ENCODE measurements at regions not wholly inside any gene's neighbourhood (a gene's known extent, or its start where the extent isn't known, plus 50 kb on each side); places are given as distances from the start of the nearest gene placed in this dataset.

DNA sequence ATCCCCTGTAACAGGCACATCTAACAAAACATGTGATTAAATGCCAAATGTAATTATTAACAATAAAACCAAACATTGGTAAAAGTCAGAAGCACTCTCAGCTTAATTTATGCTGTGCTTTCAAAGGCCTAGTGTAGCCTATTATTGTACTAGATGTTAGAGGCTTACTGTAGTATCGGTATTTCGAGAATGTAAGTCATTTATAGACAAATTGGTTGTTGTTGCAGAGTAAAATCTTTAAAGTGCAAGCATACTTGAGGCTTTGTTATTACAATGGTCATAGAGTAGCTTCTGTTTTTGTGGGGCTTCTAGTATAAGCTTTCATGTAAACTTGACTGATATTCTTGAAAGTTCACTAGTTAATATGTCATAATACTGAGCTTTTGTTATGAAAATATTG is 965.8 kb downstream of the PLA2G4A start:
- Mint-ChIP-seq H3K27me3 (no peaks in the 10 kb centered on the region), H3K36me3 (ENCODE audit: low read depth) (no peaks in the 10 kb centered on the region), H3K27ac (no peak overlapping the region), H3K9me3 (peaks cover 8% of the 10 kb centered on the region), H3K4me3 (no peak overlapping the region), H3K4me1 (ENCODE audit: low read depth) (no peaks in the 10 kb centered on the region)
- Histone ChIP-seq H3K4me3 (ENCODE audit: low read length) (no peak overlapping the region), H3K27me3 (ENCODE audit: control insufficient read depth in 1 of 2, insufficient read depth in 2 of 2, low read length in 2 of 2) (no peaks in the 10 kb centered on the region), H3K36me3 (ENCODE audit: insufficient read depth, low read length) (no peaks in the 10 kb centered on the region), H3K9me3 (ENCODE audit: control insufficient read depth in 1 of 2, insufficient read depth in 1 of 2, low read length in 2 of 2) (peaks cover 0 to 4% of the 10 kb centered on the region in 2 experiments), H3K4me1 (ENCODE audit: insufficient read depth, low read length) (no peaks in the 10 kb centered on the region), H3K27ac (ENCODE audit: low read depth in 1 of 2, low read length in 2 of 2) (no peak overlapping the region)
- no peak for DNase-seq
- intact Hi-C loops (cut with DNase I, micrococcal nuclease): no loop called here
- ATAC-seq (ENCODE audit: poor library complexity): no peak
- TF ChIP-seq, protein P1, sequence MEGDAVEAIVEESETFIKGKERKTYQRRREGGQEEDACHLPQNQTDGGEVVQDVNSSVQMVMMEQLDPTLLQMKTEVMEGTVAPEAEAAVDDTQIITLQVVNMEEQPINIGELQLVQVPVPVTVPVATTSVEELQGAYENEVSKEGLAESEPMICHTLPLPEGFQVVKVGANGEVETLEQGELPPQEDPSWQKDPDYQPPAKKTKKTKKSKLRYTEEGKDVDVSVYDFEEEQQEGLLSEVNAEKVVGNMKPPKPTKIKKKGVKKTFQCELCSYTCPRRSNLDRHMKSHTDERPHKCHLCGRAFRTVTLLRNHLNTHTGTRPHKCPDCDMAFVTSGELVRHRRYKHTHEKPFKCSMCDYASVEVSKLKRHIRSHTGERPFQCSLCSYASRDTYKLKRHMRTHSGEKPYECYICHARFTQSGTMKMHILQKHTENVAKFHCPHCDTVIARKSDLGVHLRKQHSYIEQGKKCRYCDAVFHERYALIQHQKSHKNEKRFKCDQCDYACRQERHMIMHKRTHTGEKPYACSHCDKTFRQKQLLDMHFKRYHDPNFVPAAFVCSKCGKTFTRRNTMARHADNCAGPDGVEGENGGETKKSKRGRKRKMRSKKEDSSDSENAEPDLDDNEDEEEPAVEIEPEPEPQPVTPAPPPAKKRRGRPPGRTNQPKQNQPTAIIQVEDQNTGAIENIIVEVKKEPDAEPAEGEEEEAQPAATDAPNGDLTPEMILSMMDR (IDR thresholded peaks at IDR 0.05): no peak
- ChIA-PET POLR2A (no interaction called here), CTCF (no interaction called here)

DNA sequence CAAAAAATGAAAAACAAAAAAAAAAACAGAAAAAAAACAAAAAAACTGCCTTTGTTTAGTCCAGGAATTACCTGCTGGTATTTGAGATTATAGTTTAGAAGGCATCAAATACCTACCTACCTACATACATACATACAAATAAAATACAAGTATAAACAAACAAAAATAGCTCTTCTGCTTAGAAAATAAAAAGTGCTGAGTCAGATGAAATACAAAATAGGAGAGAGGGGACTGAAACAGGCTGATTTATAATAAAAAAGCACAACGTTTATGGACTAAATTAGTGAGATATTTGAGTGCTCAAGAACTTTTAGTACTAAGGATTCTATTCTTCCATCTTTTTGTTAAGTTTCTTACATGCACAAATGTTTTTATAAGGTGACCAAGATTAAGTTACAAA is 980.8 kb downstream of the PLA2G4A start:
- no peak overlapping the region for H3K4me3 Mint-ChIP-seq
- ATAC-seq (ENCODE audit: poor library complexity): no peak
- POLR2A ChIA-PET: no interaction called here

DNA sequence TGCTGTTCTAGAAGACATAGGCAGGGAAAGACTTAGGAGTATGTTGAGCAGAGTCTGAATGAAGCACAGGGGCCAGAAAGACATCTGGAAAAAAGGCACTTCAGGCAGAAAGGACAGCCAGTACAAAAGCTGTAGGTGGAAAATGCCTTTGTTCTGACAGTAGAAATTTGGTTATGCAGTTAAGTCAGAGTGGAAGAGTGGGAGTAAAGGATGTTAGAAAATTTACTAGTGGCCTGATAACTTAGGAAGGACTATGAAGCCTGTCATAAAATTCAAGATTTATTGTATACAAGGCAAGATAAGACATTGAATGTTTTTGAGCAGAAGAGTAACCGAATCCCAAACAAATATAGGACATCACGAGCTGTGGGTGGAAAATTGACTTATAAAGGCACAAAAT is 987.9 kb downstream of the PLA2G4A start:
- no peaks in the 10 kb centered on the region for H3K27me3 Mint-ChIP-seq
- H3K9me3 Mint-ChIP-seq: peaks cover 14% of the 10 kb centered on the region
- H3K27ac Mint-ChIP-seq: no peak overlapping the region
- Histone ChIP-seq H3K36me3 (ENCODE audit: insufficient read depth, low read length) (no peaks in the 10 kb centered on the region), H3K27ac (ENCODE audit: low read depth in 1 of 2, low read length in 2 of 2) (no peak overlapping the region), H3K9me3 (ENCODE audit: control insufficient read depth in 1 of 2, insufficient read depth in 1 of 2, low read length in 2 of 2) (peaks cover 0 to 8% of the 10 kb centered on the region in 2 experiments), H3K4me3 (ENCODE audit: low read length) (no peak overlapping the region), H3K4me1 (ENCODE audit: insufficient read depth, low read length) (no peaks in the 10 kb centered on the region), H3K27me3 (ENCODE audit: control insufficient read depth in 1 of 2, insufficient read depth in 2 of 2, low read length in 2 of 2) (no peaks in the 10 kb centered on the region)
- H3K4me3 Mint-ChIP-seq: no peak overlapping the region
- intact Hi-C loops (cut with DNase I, micrococcal nuclease): no loop called here
- H3K4me1 Mint-ChIP-seq (ENCODE audit: low read depth): no peaks in the 10 kb centered on the region
- H3K36me3 Mint-ChIP-seq (ENCODE audit: low read depth): no peaks in the 10 kb centered on the region
- ATAC-seq (ENCODE audit: poor library complexity): no peak
- ChIA-PET CTCF (no interaction called here), POLR2A (no interaction called here)
- no peak for DNase-seq
- TF ChIP-seq, protein P1 (IDR thresholded peaks at IDR 0.05): no peak

More for the DNA sequence above, 980.8 kb downstream of the PLA2G4A start:
- TF ChIP-seq, protein P1 (IDR thresholded peaks at IDR 0.05): no peak
- no peaks in the 10 kb centered on the region for H3K9me3 ChIP-seq (ENCODE audit: control insufficient read depth in 1 of 2, insufficient read depth in 1 of 2, low read length in 2 of 2)
- H3K36me3 ChIP-seq (ENCODE audit: insufficient read depth, low read length): no peaks in the 10 kb centered on the region
- Mint-ChIP-seq H3K36me3 (ENCODE audit: low read depth) (no peaks in the 10 kb centered on the region), H3K27me3 (no peaks in the 10 kb centered on the region), H3K27ac (no peak overlapping the region), H3K9me3 (peaks cover 2% of the 10 kb centered on the region), H3K4me1 (ENCODE audit: low read depth) (no peaks in the 10 kb centered on the region)
- no peaks in the 10 kb centered on the region for H3K27me3 ChIP-seq (ENCODE audit: control insufficient read depth in 1 of 2, insufficient read depth in 2 of 2, low read length in 2 of 2)
- intact Hi-C loops (cut with DNase I, micrococcal nuclease): no loop called here
- H3K4me1 ChIP-seq (ENCODE audit: insufficient read depth, low read length): no peaks in the 10 kb centered on the region
- CTCF ChIA-PET: no interaction called here
- DNase-seq: no peak
- no peak overlapping the region for H3K27ac ChIP-seq (ENCODE audit: low read depth in 1 of 2, low read length in 2 of 2)
- no peak overlapping the region for H3K4me3 ChIP-seq (ENCODE audit: low read length)
